PC-3 (cell line): ENCODE measurements at regions not wholly inside any gene's neighbourhood (a gene's known extent, or its start where the extent isn't known, plus 50 kb on each side); places are given as distances from the start of the nearest gene placed in this dataset.

Source experiments
- CTCF ChIP-seq: fragments of 300-600 bp; sonication (generic); conservative IDR thresholded peaks from 2 replicates; pipeline ENCODE4 v1.5.1; 2017; ENCODE audit warnings: antibody characterized with exemption, low read depth, mild to moderate bottlenecking, low read length
- EZH2 ChIP-seq: fragments of 300-600 bp; sonication (generic); IDR thresholded peaks from one replicate; pipeline ENCODE4 v1.6.1; 2017; ENCODE audit warnings: antibody characterized with exemption, mild to moderate bottlenecking, low read length; ENCODE audit not compliant: unreplicated experiment

- TF ChIP-seq CTCF (no peak), EZH2 (no peak)
These were observed 97.0 kb upstream of the REG3G start for GRCh38 chr2:78928502-78928901.
